Naive B cell (primary cell): ENCODE measurements at regions not wholly inside any gene's neighbourhood (a gene's known extent, or its start where the extent isn't known, plus 50 kb on each side); places are given as distances from the start of the nearest gene placed in this dataset.

ENCODE experiments used
- ATAC-seq, 2 donors: fragments of 150-1000 bp; cut with Tn5 transposase; 2 replicates each; pipeline ENCODE4 v1.10.0; 2021; ENCODE audit warnings: low read depth in 2 of 2, mild to moderate bottlenecking in 2 of 2, moderate library complexity in 2 of 2
- DNase-seq: peaks from one replicate; pipeline ENCODE4 v3.0.0; 2022
- H3K27ac Mint-ChIP-seq, 6 donors: one replicate each; pipeline ENCODE4 v1.8.0; 2020 to 2022; ENCODE audit warnings: mild to moderate bottlenecking in 6 of 6, mixed read lengths in 6 of 6, moderate library complexity in 5 of 6, inconsistent platforms in 2 of 6
- H3K27me3 Mint-ChIP-seq, 3 donors: one replicate each; pipeline ENCODE4 v1.8.0; 2021 to 2022; ENCODE audit warnings: mixed read lengths in 3 of 3, mild to moderate bottlenecking in 1 of 3
- H3K36me3 Mint-ChIP-seq, 2 donors: one replicate each; pipeline ENCODE4 v1.8.0; 2020 to 2022; ENCODE audit warnings: mixed read lengths in 2 of 2, inconsistent platforms in 1 of 2, mild to moderate bottlenecking in 1 of 2
- H3K4me1 Mint-ChIP-seq, 3 donors: one replicate each; pipeline ENCODE4 v1.8.0; 2020 to 2022; ENCODE audit warnings: mixed read lengths in 3 of 3, inconsistent platforms in 1 of 3, mild to moderate bottlenecking in 1 of 3, moderate library complexity in 1 of 3
- H3K4me3 Mint-ChIP-seq, 8 donors: one replicate each; pipeline ENCODE4 v1.8.0; 2020 to 2022; ENCODE audit warnings: mild to moderate bottlenecking in 8 of 8, mixed read lengths in 8 of 8, moderate library complexity in 8 of 8, inconsistent platforms in 2 of 8
- H3K9me3 Mint-ChIP-seq, 7 donors: one replicate each; pipeline ENCODE4 v1.8.0; 2020 to 2022; ENCODE audit warnings: mixed read lengths in 7 of 7, mild to moderate bottlenecking in 5 of 7, inconsistent platforms in 2 of 7, moderate library complexity in 1 of 7

DNA sequence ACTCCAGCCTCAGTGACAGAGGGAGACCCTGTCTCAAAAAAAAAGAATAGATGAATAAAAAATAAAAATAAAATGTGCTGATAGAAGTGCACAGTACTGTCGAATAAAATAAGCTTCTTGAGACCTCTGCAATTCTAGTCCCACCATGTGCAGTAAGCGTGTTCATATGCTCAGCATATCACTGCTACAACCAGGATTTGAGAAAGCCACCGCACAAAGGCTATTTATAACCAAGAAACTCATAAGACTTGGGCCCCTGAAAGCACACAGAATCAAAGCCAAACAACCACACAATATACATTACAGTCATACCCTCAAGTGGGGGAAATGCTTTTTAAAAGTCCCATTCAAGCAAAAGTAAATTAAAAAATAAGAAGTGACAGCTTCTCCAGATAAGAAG is 56.5 kb upstream of the FXR1 start:
- H3K27ac Mint-ChIP-seq: no peak overlapping the region
- no peak overlapping the region for H3K4me3 Mint-ChIP-seq
- peaks cover 0 to 11% (median 7%) of the 10 kb centered on the region in 3 donors for H3K27me3 Mint-ChIP-seq
- H3K9me3 Mint-ChIP-seq: peaks cover 5 to 14% (median 9%) of the 10 kb centered on the region in 7 donors
- peaks cover 0 to 4% (median 0%) of the 10 kb centered on the region in 3 donors for H3K4me1 Mint-ChIP-seq
- ATAC-seq: no peak
- no peak for DNase-seq
- H3K36me3 Mint-ChIP-seq: no peaks in the 10 kb centered on the region

- no peak overlapping the region for H3K27ac Mint-ChIP-seq
- no peak overlapping the region for H3K4me3 Mint-ChIP-seq
- no peak for ATAC-seq
- H3K9me3 Mint-ChIP-seq: peaks cover 8 to 14% (median 9%) of the 10 kb centered on the region in 7 donors
- H3K4me1 Mint-ChIP-seq: peaks cover 0 to 4% (median 0%) of the 10 kb centered on the region in 3 donors
- H3K36me3 Mint-ChIP-seq: no peaks in the 10 kb centered on the region
- no peak for DNase-seq
- peaks cover 0 to 4% (median 0%) of the 10 kb centered on the region in 3 donors for H3K27me3 Mint-ChIP-seq
Measured at GRCh38 chr3:180860180-180860858, 52.2 kb upstream of the FXR1 start.
